HG02852 (cell line): ENCODE measurements at regions not wholly inside any gene's neighbourhood (a gene's known extent, or its start where the extent isn't known, plus 50 kb on each side); places are given as distances from the start of the nearest gene placed in this dataset.
"Not testable (repeated sequence)": the region's sequence is repeated elsewhere in the genome, so short reads cannot be mapped to it uniquely, and the experiment has no call there.

Experiments used
- ATAC-seq: cut with Tn5 transposase; IDR thresholded peaks from one replicate; pipeline ENCODE4 v1.9.1; 2021; ENCODE audit warnings: mild to moderate bottlenecking, moderate library complexity; ENCODE audit not compliant: unreplicated experiment

DNA sequence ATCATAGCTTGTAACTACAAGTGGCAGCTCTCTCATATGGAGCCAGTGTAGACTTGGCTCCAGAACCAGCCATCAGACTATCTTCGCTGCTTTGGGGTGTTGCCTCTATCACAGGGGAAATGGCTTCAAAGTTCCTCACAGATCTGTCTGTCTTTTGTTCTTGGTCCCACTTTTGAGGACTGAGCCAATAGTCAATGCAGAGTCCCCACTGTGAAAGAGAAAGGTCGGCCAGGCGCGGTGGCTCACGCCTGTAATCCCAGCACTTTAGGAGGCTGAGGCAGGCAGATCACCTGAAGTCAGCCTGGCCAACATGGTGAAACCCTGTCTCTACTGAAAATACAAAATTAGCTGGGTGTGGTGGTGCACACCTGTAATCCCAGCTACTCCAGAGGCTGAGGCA, 86.9 kb upstream of the FZD7 start:
- not testable (repeated sequence) for ATAC-seq

GRCh38 chr2:201947287-201947686, 86.4 kb upstream of the FZD7 start:
- no peak for ATAC-seq

GRCh38 chr2:201949181-201949926, 84.3 kb upstream of the FZD7 start:
- ATAC-seq = no peak

GRCh38 chr2:201949927-201950246, 83.8 kb upstream of the FZD7 start:
- ATAC-seq = no peak

DNA sequence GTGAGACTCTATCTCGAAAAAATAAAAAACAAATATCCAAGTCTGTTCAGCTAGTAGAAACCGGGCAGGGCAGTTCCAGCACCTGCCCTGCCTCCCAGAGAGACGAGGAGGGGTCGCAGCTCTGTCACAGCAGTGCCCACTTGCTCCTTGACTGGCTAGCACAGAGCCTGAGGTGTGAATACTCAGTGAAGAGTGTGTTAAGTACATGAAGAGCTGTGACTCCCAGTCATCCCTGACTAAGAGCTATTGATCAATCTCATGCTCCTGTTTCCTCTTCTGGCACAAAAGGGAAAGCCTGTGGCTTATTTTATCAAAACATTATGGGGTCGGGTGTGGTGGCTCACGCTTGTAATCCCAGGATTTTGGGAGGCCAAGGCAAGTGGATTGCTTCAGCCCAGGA, 83.0 kb upstream of the FZD7 start:
- no peak for ATAC-seq

DNA sequence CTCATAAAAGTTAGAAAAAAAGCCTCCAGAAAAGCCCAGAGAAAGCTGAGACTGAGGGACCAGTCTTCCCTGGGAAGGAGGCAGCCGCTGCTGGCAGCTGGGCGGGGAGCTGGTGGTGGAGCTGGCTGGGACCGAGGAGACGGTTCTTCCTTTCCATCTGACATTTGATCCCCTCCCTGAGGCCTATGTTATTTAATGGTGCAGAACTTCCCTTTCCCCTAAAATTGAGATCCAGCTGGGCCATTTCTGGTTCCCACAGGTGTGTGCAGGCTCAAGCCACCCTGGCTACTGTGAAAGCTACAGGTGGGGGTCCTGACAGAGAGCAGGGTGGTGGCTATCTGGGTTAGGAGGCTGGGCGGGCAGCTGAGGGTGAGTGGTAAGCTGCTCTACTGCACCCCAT, 81.5 kb upstream of the FZD7 start:
- no peak for ATAC-seq

DNA sequence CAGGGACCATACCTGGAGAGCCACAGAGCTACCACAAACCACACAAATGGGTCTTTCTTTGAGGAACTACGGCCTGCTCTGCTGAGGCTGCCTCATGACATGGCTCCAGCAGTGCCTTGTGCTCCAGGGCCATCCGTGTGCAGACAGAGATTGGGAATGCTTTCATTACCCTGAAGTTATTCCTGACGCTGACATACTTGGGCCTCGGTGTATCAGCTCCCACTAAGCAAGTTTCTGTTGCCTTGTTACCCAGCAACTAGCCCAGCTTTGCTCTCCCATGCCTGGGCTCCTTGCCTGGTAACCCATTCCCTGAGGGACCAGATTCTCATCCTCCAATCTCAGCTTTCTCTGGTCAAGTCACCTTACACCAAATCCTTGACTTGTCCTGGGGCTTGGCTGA, 80.3 kb upstream of the FZD7 start:
- ATAC-seq = no peak

DNA sequence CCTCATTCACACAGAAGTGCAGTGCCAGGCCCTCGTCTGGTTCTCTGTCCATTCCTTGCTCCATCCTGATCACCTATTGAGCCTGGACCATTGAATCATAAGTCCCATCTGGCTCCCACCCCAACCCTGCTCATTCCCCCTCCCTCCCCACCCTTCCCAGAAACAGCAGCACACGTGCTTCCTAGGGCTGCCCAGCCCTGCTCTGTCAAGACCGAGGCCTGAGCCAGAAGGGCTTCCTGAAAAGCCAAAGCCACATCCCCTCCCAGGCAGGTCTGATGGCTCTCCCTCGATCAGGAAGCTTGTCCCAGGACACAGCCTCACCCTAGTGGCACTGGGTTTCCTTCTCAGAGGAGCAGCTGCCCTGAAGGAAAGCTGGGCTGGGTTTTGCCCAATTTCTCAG, 79.8 kb upstream of the FZD7 start:
- ATAC-seq = no peak

GRCh38 chr2:201955231-201955630, 78.4 kb upstream of the FZD7 start:
- no peak for ATAC-seq

GRCh38 chr2:201955702-201956141, 77.9 kb upstream of the FZD7 start:
- ATAC-seq = no peak

DNA sequence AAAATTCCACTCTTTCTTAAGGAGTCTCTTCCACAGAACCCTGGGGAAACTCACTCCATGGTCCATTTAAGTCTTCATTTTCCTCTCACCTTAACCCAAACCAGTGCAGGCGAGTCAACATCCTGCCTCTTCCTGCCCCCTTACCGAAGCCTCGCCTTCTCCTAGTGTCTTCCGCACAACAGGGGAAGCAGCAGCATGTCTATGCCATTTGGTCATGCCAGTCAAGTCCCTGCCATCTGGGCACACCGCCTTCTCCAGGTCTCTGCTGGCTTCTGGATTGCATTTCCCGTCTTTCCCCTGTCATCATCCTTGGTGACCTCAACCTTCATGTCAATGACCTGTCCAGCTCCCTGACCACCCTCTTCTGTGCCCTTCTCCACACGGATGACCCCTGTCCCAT, 77.3 kb upstream of the FZD7 start:
- ATAC-seq = no peak

- no peak for ATAC-seq
Observed at GRCh38 chr2:201957091-201957490, 76.6 kb upstream of the FZD7 start.

- ATAC-seq = no peak
Observed at GRCh38 chr2:201959198-201959597, 74.5 kb upstream of the FZD7 start.

DNA sequence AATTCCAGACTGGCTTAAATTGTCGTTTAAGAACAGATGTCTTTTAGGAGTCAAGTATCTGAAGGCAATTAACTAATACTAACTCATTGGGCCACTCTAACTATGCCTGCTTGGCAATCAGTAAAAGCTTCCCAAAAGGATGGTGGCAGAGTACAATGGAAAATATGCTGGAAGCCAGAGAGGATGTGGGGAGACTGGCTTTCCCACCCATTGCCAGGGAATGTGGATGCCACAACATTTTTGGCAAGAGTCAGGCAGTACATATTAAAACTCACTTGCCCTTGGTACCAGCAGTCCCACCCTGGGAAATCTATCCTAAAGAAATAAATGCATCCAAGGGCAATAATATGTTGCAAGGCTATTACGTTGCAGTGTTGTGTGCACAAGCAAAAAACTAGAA, 74.0 kb upstream of the FZD7 start:
- no peak for ATAC-seq

DNA sequence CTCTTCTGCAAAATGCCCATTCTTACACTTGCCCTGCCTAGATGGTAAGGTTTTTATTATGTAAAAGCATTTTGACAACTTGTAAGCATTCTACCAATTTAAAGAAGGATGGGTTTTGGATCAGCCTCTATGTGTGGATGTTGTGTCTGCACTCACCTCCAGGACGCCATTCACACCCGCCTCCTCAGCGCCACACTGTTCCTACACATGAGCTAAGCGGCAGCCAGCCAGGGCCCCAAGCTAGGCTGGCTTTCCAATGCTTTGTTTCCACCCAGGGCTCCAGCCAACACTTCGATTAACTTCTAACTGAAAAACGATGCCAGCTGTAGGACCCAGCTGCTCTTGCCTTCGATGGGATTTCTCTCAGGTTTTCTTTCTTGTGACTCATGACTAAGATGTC, 73.3 kb upstream of the FZD7 start:
- no peak for ATAC-seq

DNA sequence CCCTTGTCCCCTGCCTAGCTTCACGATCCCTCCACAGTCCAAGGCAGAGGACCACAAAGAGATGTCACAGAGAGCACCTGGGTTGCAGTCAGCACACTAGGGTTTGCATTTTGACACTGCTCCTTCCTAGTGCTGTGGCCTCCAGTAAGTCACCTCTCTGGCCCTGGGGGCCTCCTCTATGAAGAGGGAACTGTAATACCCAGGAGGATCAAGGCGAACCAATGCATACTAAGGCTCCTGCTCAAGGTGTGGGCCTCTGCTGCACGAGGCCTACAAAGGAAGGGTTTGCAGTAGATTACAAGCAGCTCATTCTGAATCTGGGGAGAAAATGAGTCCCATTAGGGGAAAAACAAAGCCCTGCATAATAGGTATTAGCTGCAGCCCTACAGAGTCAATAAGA, 72.3 kb upstream of the FZD7 start:
- no peak for ATAC-seq

DNA sequence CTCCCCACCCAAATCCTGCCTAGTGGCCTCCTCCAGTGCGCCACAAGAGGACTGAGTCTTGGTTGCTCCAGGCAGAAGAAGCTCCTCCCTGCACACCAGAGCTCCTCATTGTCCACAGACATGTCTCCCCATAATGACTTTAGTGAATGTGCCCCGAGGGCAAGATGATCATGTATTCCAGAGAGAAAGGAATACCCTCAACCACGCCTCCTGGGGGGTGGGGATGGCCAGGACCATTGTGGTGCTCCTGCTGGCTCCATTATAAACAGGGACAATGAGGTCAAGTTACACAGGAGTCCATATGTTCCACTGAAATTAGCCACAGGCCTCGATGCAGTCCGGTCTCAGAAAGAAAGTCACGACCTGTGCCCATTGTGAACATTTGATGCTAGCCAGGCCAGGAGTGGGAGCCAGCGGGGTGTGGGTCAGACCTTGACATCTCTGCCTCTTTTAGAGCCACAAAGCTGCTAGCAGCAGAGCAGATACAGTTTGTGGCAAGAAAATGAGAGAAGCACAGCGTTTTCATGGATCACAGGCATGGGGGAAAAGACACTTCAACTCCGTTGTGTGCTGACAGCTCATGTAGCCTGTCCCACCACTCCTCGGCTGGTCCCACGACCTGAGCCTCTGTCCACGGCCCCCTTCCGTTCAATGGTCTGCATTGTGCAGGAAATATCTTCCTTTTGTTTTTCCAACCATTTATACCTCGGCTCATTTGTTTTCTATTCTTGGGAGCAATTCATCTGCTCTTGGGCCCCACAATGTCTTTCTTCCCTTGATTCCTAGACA, 70.7 kb upstream of the FZD7 start:
- no peak for ATAC-seq

DNA sequence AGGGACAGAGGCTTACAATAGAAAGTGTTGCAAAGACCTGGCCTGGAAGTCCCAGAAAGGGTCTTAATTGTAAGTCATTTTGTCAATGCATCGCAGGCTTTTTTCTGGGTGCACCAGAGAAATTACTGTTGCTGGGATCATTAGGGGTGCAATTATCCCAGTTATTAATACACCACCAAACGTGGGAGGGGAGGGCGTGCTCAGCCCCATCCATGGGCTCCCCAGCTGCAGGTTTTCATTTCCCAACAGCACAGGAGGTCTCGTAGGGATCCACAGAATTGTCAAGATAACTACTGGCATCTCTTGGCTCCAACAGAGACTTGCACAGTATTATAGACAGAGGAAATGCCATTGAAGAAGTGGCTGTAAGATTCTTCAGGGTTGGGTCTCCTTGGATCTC, 69.6 kb upstream of the FZD7 start:
- ATAC-seq = no peak

GRCh38 chr2:201964631-201965206, 68.9 kb upstream of the FZD7 start:
- no peak for ATAC-seq

GRCh38 chr2:201965550-201965949, 68.1 kb upstream of the FZD7 start:
- ATAC-seq = no peak

GRCh38 chr2:201966691-201967438, 66.8 kb upstream of the FZD7 start:
- ATAC-seq = no peak

DNA sequence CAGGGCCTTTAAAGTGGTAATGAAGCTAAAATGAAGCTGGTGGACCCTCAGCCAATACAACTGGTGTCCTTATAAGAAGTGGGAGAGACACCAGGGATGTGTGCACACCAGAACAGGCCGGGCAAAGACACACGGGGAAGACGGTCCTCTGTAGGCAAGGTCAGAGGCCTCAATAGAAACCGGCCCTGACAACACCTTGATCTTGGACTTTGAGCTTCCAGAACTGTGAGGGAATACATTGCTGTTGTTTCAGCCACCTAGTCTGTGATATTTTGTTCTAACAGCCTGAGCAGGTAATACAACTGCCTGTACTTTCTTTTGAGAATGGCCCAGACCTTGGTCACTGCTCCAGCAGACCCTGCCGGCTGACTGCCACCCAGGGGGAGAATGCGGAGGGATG, 65.6 kb upstream of the FZD7 start:
- no peak for ATAC-seq
